Mesodermal cell (in vitro differentiated cells): ENCODE measurements at regions not wholly inside any gene's neighbourhood (a gene's known extent, or its start where the extent isn't known, plus 50 kb on each side); places are given as distances from the start of the nearest gene placed in this dataset.

Experiments
- H3K27ac ChIP-seq: 2 replicates; pipeline ENCODE4 v1.7.0; 2013; ENCODE audit warnings: mild to moderate bottlenecking, low read depth, low read length, moderate library complexity; ENCODE audit not compliant: severe bottlenecking
- H3K36me3 ChIP-seq: 2 replicates; pipeline ENCODE4 v1.7.1; 2013; ENCODE audit warnings: mild to moderate bottlenecking, low read length, moderate library complexity; ENCODE audit not compliant: control insufficient read depth, insufficient read depth
- H3K4me1 ChIP-seq: one replicate; pipeline ENCODE4 v1.7.1; 2013; ENCODE audit warnings: mild to moderate bottlenecking, low read length; ENCODE audit not compliant: insufficient read depth, control insufficient read depth, poor library complexity, severe bottlenecking
- H3K4me3 ChIP-seq: 2 replicates; pipeline ENCODE4 v1.7.0; 2013; ENCODE audit warnings: low read length, control low read depth, mild to moderate bottlenecking; ENCODE audit not compliant: insufficient read depth, poor library complexity, severe bottlenecking; ENCODE audit errors: extremely low read depth
- H3K9me3 ChIP-seq: 2 replicates; pipeline ENCODE4 v1.7.1; 2013; ENCODE audit warnings: mild to moderate bottlenecking, low read length, moderate library complexity; ENCODE audit not compliant: control insufficient read depth
- WGBS, 2 experiments: methylation state at CpG; one replicate each; pipeline ENCODE4 v1.1.5; 2013; ENCODE audit warnings: missing lambda C conversion rate in 2 of 2; ENCODE audit not compliant: insufficient coverage in 2 of 2; 5-methylcytosine and 5-hydroxymethylcytosine counted together

GRCh38 chr7:44541-44896 lies 147.9 kb upstream of the FAM20C start:
- Histone ChIP-seq H3K9me3 (no peaks in the 10 kb centered on the region), H3K4me1 (no peaks in the 10 kb centered on the region), H3K27ac (no peak overlapping the region), H3K36me3 (no peaks in the 10 kb centered on the region), H3K4me3 (no peak overlapping the region)
- 83 to 92% methylated on average over 7 to 12 of the region's 12 CpGs for WGBS, 2 experiments

- Histone ChIP-seq H3K4me1 (no peaks in the 10 kb centered on the region), H3K9me3 (no peaks in the 10 kb centered on the region), H3K4me3 (no peak overlapping the region), H3K27ac (no peak overlapping the region), H3K36me3 (no peaks in the 10 kb centered on the region)
- whole genome bisulfite sequencing, 2 experiments = 76 to 93% methylated on average over 9 to 10 of the region's 14 CpGs
Measured at GRCh38 chr7:45106-46090, 147.0 kb upstream of the FAM20C start.

- no peaks in the 10 kb centered on the region for H3K4me1 ChIP-seq
- no peaks in the 10 kb centered on the region for H3K9me3 ChIP-seq
- no peak overlapping the region for H3K27ac ChIP-seq
- WGBS, 2 experiments = 86 to 92% methylated on average over 8 to 9 of the region's 11 CpGs
- no peak overlapping the region for H3K4me3 ChIP-seq
- H3K36me3 ChIP-seq = no peaks in the 10 kb centered on the region
Measured at GRCh38 chr7:46123-46829, 146.1 kb upstream of the FAM20C start.

GRCh38 chr7:46830-47140 lies 145.6 kb upstream of the FAM20C start:
- Histone ChIP-seq H3K27ac (no peak overlapping the region), H3K4me3 (no peak overlapping the region), H3K9me3 (no peaks in the 10 kb centered on the region), H3K36me3 (no peaks in the 10 kb centered on the region), H3K4me1 (no peaks in the 10 kb centered on the region)
- WGBS, 2 experiments = 90 to 92% methylated on average over 3 to 4 of the region's 5 CpGs

- WGBS, 2 experiments = 92 to 93% methylated on average over 10 to 11 of the region's 11 CpGs
- Histone ChIP-seq H3K4me3 (no peak overlapping the region), H3K27ac (no peak overlapping the region), H3K4me1 (no peaks in the 10 kb centered on the region), H3K36me3 (no peaks in the 10 kb centered on the region), H3K9me3 (no peaks in the 10 kb centered on the region)
Measured at GRCh38 chr7:51456-52068, 140.8 kb upstream of the FAM20C start.

- 75 to 83% methylated on average over 1 to 2 of the region's 3 CpGs for WGBS, 2 experiments
- Histone ChIP-seq H3K4me3 (no peak overlapping the region), H3K9me3 (no peaks in the 10 kb centered on the region), H3K27ac (no peak overlapping the region), H3K4me1 (no peaks in the 10 kb centered on the region), H3K36me3 (no peaks in the 10 kb centered on the region)
Measured at GRCh38 chr7:52100-52499, 140.3 kb upstream of the FAM20C start.

GRCh38 chr7:53531-53930 lies 138.8 kb upstream of the FAM20C start:
- 100% methylated on average over 1 of the region's 1 CpG; no CpG with 5 or more reads in 1 of the 2 experiments for WGBS, 2 experiments
- Histone ChIP-seq H3K4me3 (no peak overlapping the region), H3K9me3 (no peaks in the 10 kb centered on the region), H3K36me3 (no peaks in the 10 kb centered on the region), H3K4me1 (no peaks in the 10 kb centered on the region), H3K27ac (no peak overlapping the region)

GRCh38 chr7:54615-55014 lies 137.8 kb upstream of the FAM20C start:
- 91 to 93% methylated on average over 5 to 6 of the region's 6 CpGs for WGBS, 2 experiments
- H3K4me3 ChIP-seq = no peak overlapping the region
- no peaks in the 10 kb centered on the region for H3K36me3 ChIP-seq
- H3K9me3 ChIP-seq = no peaks in the 10 kb centered on the region
- no peaks in the 10 kb centered on the region for H3K4me1 ChIP-seq
- no peak overlapping the region for H3K27ac ChIP-seq

GRCh38 chr7:55690-56248 lies 136.6 kb upstream of the FAM20C start:
- H3K36me3 ChIP-seq = no peaks in the 10 kb centered on the region
- no peak overlapping the region for H3K4me3 ChIP-seq
- no peaks in the 10 kb centered on the region for H3K4me1 ChIP-seq
- H3K9me3 ChIP-seq = no peaks in the 10 kb centered on the region
- WGBS, 2 experiments = 74 to 88% methylated on average over 8 of the region's 9 CpGs
- no peak overlapping the region for H3K27ac ChIP-seq

- Histone ChIP-seq H3K4me3 (no peak overlapping the region), H3K27ac (no peak overlapping the region), H3K9me3 (no peaks in the 10 kb centered on the region), H3K36me3 (no peaks in the 10 kb centered on the region), H3K4me1 (no peaks in the 10 kb centered on the region)
- WGBS, 2 experiments = 86% methylated on average over 18 of the region's 18 CpGs
Measured at GRCh38 chr7:56291-56913, 136.0 kb upstream of the FAM20C start.
